KBM-7 (cell line): ENCODE measurements at regions not wholly inside any gene's neighbourhood (a gene's known extent, or its start where the extent isn't known, plus 50 kb on each side); places are given as distances from the start of the nearest gene placed in this dataset.

Experiments
- DNase-seq: peaks from one replicate; pipeline ENCODE4 v3.0.0-alpha.2; 2015
- in situ Hi-C: fragments of 300-500 bp; cut with MboI; formaldehyde crosslinking; loops from 2 replicates; pipeline ENCODE4 v1.14.3; 2020; ENCODE audit warnings: low sequenced_read_pairs, low pct_unique_long_range_greater_than_20kb, mixed read lengths

DNA sequence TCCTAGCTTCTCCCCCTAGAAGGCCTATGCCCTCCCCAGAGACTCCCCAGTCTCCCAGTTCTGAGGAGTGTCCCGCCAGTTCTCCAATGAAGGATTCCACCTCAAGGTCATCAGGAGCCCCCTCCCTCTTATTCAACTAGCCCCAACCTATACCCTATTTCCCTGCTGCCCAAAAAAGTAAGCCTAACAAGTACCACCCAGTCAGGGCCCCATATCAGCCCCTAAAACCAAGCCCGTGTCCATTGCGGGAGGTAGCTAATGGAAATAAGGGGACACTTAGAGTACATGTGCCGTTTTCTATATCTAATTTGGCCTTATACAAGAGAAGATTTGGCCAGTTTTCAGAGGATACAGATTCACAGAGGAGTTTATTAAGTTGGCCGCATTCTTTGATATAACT is 416.2 kb downstream of the MATN1 start:
- in situ Hi-C loops = no loop called here
- DNase-seq = no peak

DNA sequence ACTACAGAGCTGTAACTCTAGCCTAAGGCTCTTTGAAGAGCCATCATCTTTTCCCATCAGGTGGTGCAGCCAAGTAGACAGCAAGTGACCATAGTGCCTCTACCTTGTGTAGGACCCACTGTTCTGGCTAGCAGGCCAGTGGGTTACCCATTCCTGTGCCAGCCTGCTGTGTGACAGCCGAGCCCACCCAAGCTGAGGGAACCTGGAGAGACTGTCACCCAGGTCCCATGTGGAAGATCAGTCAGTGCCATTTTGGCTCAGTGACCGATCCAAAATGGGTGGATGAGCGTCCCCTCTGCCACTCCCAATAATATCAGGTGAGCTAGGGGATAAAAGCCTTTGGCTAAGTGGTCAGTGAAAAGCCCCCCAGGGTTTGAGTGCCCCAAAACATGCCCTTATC is 417.9 kb downstream of the MATN1 start:
- DNase-seq = no peak
- in situ Hi-C loops = no loop called here

DNA sequence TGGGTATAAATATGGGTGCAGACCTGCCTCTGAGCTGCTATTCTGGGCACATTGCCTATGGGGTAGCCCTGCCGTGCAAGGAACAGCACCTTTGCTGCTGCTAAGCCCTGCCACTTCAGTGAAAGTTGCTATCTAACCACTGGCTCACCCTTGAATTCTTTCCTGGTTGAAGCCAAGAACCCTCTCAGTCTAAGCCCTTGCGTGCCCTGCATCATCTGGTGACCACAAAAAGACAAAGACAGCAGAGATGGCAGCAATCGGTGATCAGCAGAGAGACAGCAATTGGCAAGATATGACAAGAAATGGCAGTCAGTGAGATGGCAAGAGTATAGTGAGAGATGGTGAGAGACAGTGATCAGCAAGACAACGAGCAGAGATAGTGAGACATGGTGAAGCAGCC is 418.3 kb downstream of the MATN1 start:
- in situ Hi-C loops = no loop called here
- DNase-seq = no peak

DNA sequence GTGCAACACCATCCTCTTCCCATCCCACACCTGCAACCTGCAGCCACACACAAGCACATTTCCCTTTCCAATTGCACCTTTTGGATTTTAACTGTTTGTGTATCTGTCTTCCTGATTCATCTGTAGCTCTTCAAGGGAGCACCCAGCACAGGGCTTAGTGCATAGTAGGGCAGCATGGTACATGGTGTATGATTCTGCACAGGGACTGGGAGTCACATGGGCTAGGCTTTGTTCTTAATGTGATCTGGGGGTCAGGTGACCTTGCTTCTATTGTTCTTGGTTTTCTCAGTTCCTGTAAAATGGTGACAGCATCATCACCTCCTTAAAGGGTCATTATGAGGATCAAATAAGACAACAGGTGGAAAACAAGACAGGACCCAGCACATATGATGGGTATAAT is 419.3 kb downstream of the MATN1 start:
- no peak for DNase-seq
- in situ Hi-C loops = no loop called here

DNA sequence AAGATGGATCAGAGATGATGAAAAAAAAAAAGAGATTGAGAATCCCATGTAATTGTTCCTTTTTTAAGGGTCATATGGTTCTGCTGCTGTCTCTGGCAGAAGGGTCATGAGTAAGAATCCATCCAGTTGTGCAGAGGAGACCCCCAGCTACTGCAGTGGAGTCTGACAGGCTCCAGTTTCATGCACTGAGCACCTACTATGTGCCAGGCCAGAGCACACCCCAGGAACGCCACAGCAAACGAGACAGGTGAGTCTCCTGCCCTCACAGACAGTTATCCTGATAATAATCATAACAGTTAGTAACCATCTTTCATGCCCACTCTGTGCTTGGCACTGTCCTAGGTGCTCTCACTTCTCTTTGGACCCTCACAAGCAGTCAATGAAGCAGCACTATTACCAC is 420.0 kb downstream of the MATN1 start:
- in situ Hi-C loops = no loop called here
- DNase-seq = no peak

DNA sequence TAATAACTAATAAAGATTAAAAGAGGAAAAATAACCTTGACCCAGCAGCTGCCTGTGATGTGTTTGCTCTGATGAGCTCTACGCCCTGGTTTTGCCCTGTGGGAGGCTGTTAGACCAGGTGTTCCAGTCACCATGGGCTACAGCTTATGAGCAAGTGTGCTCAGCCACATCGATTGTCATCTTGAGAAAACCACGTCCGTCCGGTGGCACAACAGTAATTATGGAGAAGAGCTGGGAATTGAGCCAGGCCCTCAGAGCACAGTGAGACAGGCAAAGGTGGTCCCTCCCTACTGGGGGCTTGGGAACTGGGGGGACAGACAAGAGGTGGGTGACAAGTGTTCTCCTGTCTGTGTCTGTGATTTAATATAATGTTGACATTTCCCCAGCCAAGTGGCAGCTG is 420.5 kb downstream of the MATN1 start:
- DNase-seq = no peak
- in situ Hi-C loops = no loop called here

DNA sequence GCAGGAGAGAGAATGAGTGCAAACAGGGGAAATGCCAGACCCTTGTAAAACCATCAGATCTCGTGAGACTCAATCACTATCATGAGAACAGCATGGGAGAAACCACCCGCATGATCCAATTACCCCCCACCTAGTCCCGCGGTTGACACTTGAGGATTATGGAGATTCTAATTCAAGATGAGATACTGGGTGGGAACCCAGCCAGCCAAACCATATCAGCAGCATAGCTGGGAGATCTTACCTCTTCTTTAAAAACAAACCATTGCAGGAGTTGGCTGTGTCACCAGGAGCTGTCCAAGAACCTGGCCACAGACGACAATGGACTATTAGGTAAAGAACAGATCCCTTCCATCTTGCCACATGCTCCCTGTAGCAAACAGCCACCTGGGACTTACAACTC is 422.7 kb downstream of the MATN1 start:
- in situ Hi-C loops = no loop called here

DNA sequence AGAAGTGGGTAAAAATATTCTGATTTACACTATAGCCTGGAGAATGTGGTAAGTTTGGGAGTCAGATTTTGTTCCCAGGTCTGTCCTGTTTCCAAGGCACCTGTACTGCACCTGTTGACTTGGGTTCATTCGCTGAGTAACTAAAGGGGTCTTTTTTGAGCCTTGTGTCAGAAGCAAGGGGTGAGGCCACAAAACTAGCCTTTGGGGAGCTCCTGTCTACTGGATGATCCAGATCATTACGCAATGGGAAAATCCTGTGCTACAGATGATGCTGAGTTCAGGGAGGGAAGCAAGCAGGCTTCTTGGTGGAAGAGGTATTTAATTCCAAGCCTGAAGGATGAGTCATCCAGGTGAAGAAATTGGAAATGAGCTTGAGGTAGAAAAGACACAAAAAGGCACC is 424.0 kb downstream of the MATN1 start:
- in situ Hi-C loops = no loop called here

More for the DNA sequence above, 422.7 kb downstream of the MATN1 start:
- no peak for DNase-seq

DNA sequence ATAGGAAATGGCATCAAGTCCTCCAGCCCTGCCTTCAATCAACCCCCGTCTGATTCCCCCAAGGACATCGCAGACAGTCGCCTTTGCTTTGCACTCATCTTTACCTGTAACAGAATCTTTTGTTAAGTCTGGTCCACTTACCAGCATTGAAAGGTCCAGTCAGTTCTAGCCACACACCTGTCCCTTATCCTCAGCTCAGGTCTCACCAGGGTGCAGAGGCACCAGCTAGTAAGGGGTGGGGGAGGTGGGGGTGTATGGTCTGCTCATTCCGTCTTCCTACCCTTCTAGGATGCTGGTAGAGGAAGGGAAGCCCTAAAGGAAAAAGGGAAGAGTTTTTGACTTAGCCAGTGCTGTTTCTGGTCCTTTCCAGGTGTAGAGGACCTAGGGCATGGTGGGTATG is 427.7 kb downstream of the MATN1 start:
- DNase-seq = no peak
- in situ Hi-C loops = no loop called here

More for the DNA sequence above, 424.0 kb downstream of the MATN1 start:
- no peak for DNase-seq

DNA sequence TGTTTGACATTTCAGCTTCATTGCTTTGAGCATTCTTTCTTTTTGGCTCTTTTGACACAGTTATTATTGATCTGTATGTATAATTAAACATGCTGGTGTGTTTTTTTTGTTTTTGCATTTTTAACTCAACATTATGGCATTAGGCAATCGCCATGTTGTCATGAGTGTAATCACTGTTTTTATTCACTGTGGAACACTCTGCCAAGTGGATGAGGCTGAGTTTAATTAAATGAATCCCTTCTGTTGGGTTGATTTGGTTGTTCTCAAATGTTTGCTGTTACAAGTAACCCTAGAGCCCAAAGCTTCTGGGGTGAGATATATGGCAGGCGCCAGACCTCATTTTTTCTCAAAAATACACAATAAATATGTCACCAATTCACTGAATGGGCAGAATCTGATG is 428.1 kb downstream of the MATN1 start:
- DNase-seq = no peak
- in situ Hi-C loops = no loop called here

DNA sequence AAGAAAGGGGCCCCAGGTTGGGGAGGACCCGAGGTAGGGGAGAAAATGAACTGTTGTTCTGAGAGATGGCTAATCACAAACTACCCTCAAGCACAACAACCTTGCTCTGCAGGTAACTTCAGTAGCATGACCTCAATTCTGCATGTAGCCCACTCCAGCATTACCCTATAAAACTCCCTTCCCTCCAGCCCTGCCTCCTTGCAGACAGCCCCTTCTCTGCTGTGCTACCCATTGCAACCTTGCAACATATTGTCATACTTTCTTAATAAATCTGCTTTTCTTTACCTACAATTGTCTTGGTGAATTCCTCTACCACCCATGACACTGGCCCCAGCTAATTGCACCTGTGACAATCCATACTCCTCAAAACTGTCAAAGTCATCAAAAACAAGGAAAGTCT is 428.9 kb downstream of the MATN1 start:
- no peak for DNase-seq
- in situ Hi-C loops = no loop called here

DNA sequence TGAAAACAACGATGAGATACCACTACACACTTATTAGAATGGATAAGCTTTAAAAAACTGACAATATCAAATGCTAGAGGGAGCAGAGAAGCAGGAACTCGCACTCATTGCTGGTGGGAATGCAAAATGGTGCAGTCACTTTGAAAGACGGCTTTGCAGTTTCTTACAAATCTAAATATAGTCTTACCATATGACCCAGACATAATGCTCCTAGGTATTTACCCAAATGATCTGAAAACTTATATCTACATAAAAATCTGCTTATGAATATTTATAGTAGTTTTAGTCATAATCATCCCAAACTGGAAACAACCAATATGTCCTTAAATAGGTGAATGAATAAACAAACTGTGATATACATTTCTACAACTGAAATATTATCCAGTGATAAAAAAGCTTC is 430.9 kb downstream of the MATN1 start:
- in situ Hi-C loops = no loop called here
- no peak for DNase-seq

DNA sequence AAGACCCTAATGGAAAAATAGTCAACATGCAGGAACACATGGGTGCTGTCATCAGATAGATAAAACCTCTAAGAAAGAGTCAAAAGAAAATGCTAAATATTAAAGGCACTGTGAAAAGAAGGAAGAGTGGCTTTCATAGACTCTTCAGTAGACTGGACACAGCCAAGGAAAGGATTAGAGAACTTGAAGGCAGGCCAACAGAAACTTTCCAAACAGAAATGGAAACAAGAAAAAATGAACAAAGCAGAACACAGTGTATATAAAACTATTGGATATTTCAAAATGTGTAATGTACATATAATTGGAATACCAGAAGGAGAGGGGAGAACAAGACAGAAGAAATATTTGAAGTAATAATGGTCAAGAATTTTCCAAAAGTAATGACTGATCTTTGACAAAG is 431.9 kb downstream of the MATN1 start:
- in situ Hi-C loops = no loop called here
- no peak for DNase-seq

DNA sequence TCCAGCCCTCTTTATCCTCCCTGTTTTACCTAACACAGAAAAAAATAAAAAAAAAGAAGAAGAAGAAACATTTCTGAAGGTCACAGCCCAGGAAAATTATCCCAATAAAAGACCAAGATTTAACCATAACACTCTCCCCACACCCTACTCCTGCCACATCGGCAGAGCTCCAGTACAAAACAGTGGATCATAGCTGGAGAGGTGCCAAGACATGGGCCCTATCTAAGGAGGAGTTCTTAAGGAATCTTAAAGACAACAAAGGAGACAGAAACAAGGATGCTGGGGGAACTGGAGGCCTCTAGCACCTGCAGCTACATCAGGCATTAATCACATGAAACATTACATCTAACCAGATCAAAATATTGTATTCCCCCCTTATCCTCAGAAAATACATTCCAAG is 432.8 kb downstream of the MATN1 start:
- DNase-seq = no peak
- in situ Hi-C loops = no loop called here

DNA sequence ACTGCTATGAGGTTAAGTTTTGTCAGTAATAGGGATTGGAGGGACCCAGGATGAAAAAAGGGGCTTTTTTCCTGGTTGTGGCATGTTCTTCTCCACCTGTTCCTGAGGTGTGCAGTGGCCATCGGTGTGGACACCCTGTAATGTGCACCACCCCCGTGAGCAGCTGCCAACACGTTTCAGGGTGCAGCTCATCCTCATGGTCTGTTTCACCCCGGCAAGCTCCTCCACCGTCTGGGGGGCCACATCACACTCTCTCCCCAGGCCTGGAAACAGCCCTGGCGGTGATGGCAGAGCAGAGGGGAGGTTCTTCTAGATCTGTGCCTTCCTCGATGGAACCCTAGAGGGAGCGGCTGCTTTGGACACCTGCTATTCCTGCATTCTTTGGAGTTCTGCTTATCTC is 435.4 kb downstream of the MATN1 start:
- in situ Hi-C loops = no loop called here
- no peak for DNase-seq

DNA sequence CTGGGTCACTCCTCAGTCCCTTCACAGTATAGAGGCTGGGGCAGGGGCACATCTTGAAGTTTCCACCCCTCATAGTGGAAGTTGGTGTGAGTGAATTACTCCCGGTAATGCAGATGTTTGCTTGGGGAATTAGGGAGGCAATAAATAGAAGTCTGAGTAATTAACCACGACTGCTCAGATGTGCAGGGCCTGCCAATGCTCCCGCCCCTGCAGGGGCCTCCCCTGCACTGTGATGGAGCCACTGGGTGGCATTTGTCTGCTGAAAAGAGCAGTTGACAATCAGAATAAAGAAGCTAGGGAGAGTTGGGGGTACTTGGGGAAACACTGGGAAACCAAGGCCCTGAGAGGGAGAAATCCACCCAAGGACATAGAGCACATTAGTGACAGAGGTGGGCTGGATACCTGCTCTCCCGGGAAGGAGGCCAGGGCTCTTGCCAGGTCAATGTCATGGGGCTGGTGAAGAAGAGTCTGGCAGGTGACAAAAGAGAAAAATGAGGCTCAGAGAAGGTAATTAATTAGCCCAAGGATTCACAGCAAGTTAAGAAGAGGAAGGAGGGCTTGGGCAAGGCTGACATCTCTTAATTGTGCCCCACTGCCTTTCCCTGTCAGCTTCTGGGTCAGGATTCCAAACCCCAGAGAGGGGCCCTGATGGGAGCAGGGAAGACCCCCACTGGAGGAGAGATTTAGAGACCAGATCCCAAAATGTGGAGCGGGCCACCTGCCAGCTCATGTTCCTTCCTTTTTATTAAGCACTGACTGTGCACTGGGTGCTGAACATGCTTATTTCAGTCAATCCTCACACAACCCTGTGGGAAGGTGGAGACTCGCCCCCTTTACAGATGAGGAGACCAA is 436.2 kb downstream of the MATN1 start:
- in situ Hi-C loops = no loop called here
- DNase-seq = no peak

DNA sequence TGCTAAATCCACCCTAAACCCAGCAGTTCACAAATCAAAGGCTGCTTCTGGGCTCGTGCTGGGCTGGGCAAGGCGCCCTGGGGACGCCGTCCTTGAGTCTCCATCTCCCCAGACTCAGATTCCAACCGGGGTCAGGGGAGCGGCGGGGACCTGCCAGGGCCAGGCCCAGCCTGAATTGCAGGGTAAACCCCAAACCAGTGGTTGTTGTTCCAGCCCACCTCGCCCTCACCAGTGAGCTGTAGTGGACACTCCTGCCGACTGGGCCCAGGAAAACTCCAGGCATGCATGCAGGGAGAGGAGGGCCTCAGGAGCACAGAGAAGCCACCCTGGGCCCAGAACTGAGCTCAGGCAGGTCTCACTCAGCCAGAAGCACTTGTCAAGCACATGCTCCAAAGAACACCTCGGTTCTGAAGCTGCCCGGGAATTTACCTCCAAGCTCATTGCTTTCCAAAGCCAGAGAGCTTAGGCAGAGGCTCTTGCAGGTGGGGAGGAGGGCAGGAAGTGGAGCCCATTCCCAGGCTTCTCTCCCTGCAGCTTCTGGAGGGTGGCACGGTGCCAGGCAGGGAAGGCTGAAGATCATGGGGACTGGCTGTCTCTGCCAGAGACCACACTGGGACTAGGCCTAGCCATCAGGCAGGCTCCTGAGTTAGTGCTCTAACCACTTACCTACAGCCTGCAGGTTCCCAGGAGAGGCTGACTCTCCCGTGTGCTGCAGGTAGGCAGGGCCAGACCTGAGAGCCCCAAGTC is 437.0 kb downstream of the MATN1 start:
- DNase-seq = no peak
- in situ Hi-C loops = no loop called here

DNA sequence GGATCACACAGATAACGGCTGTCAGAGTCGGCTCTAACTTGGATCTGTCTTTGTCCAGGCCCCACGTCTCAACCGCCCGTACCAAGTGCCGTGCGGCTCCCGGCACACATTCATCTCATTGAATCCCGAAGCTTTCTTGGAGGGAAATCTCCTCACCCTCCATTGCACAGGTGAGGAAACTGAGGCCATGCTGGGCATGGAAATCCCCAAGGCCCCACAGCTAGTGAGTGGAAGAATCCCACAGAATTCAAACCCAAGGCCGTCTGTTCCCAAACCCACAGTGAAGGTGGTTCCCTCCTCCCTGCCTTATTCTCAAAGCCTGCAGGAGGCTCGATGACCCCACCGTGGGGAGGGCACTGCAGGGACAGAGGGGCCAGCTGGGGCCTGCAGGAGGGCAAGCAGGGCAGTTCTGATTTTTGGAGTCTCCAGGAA is 437.9 kb downstream of the MATN1 start:
- in situ Hi-C loops = no loop called here
- DNase-seq = no peak

DNA sequence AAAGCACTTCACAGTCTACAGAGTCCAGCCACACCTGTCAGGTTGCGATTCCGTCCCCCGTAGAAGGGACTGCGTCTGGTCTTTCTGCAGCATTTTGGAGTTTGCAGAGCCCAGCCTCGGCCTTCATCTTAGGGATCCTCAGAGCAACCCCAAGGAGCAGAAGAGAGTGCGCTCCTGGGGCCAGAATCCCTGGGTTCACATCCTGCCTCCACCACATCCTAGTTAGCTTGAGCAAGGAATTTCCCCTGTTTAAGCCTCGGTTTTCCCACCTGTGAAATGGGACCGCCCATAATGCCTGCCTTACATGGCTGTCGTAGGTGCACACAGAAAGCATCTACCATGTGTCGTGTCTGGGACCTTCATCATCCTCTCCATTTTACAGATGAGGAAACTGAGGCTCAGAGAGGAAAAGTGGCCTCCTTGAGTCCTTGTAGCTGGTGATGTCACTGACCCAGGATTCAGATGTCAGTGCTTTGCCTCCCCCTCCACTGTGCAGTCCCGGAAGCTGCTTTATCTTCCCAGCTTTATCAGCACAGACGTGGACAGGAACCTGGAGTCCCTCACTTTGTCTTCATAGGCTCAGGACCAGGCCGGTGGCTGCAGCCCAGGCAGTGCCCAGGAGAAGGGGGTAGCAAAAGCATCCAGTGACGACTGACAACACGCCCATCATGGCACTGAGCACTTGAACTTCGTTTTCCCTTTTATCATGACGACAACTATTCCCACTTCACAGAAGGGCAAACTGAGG is 438.5 kb downstream of the MATN1 start:
- DNase-seq = no peak
- in situ Hi-C loops = no loop called here

DNA sequence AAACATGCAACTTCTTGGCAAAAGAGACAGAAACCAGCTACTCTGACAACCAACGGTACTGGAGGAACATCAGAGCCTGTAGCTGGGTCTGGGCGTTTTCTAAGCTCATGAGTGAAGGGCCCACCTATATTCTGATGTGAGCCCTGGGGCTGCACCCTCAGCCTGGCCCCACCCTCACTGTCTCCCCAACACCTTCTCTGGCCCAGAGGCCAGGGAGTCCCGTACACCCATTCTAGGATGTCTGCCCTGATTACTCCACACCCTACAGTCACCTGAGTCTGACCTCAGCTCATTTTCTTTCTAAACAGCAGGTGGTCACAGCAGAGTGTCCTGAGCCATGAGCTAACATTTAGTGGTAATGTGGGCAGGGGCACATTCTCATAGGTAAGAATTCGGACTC is 439.2 kb downstream of the MATN1 start:
- DNase-seq = no peak
- in situ Hi-C loops = no loop called here
